HG03095 (cell line): ENCODE measurements at regions not wholly inside any gene's neighbourhood (a gene's known extent, or its start where the extent isn't known, plus 50 kb on each side); places are given as distances from the start of the nearest gene placed in this dataset.
"Not testable (repeated sequence)": the region's sequence is repeated elsewhere in the genome, so short reads cannot be mapped to it uniquely, and the experiment has no call there.

ENCODE experiments used
- ATAC-seq: cut with Tn5 transposase; IDR thresholded peaks from one replicate; pipeline ENCODE4 v1.9.1; 2021; ENCODE audit warnings: moderate library complexity; ENCODE audit not compliant: unreplicated experiment

GRCh38 chr15:100766243-100767000 is 113.2 kb upstream of the ALDH1A3 start:
- no peak for ATAC-seq

GRCh38 chr15:100767001-100767825 is 112.4 kb upstream of the ALDH1A3 start:
- no peak for ATAC-seq

- no peak for ATAC-seq
Measured at GRCh38 chr15:100768501-100768931, 111.1 kb upstream of the ALDH1A3 start.

- ATAC-seq: no peak
Measured at GRCh38 chr15:100769043-100769974, 110.3 kb upstream of the ALDH1A3 start.

GRCh38 chr15:100769975-100770340 is 109.7 kb upstream of the ALDH1A3 start:
- ATAC-seq: no peak

- ATAC-seq: no peak
Measured at GRCh38 chr15:100770661-100771584, 108.7 kb upstream of the ALDH1A3 start.

GRCh38 chr15:100771746-100772145 is 107.9 kb upstream of the ALDH1A3 start:
- no peak for ATAC-seq

GRCh38 chr15:100772478-100772877 is 107.2 kb upstream of the ALDH1A3 start:
- ATAC-seq: no peak

- no peak for ATAC-seq
Measured at GRCh38 chr15:100772892-100773520, 106.6 kb upstream of the ALDH1A3 start.

- ATAC-seq: not testable (repeated sequence)
Measured at GRCh38 chr15:100774044-100774443, 105.6 kb upstream of the ALDH1A3 start.

GRCh38 chr15:100775581-100776185 is 103.9 kb upstream of the ALDH1A3 start:
- ATAC-seq: no peak

GRCh38 chr15:100777821-100778220 is 101.8 kb upstream of the ALDH1A3 start:
- no peak for ATAC-seq

- ATAC-seq: no peak
Measured at GRCh38 chr15:100778831-100779288, 100.8 kb upstream of the ALDH1A3 start.

GRCh38 chr15:100779331-100780207 is 100.1 kb upstream of the ALDH1A3 start:
- no peak for ATAC-seq

- ATAC-seq: no peak
Measured at GRCh38 chr15:100780208-100780800, 99.3 kb upstream of the ALDH1A3 start.

- ATAC-seq: no peak
Measured at GRCh38 chr15:100781061-100781960, 98.3 kb upstream of the ALDH1A3 start.
